NT2/D1 (cell line): ENCODE measurements at regions not wholly inside any gene's neighbourhood (a gene's known extent, or its start where the extent isn't known, plus 50 kb on each side); places are given as distances from the start of the nearest gene placed in this dataset.

Experiments
- SUZ12 ChIP-seq: IDR thresholded peaks from 2 replicates; pipeline ENCODE4 v1.6.1; 2011; ENCODE audit not compliant: insufficient read length, insufficient read depth; ENCODE audit errors: extremely low read depth
- ZNF274 ChIP-seq: IDR thresholded peaks from 2 replicates; pipeline ENCODE4 v1.6.1; 2011; ENCODE audit warnings: mild to moderate bottlenecking, low read depth, low read length

DNA sequence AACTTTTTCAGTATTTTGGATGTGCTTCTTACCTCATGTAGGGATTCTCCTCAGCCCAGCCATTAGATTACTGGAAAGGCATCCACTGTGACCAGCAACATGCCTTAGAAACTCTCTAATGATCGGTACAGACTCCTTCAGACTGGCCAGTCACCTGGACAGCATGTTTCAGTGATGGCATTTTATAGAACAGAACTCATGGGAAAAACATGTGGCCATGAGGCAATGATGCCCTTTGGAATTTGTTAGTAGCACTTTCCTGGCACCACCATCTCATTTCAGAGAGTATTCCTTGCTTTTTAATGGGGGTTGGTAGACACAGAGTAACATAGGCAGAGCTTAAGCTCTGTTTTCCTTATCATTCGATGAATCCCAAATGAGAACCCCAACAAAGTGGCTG is 72.1 kb upstream of the FAM98A start:
- TF ChIP-seq ZNF274 = no peak
- TF ChIP-seq SUZ12 = no peak
